Neural progenitor cell (in vitro differentiated cells): ENCODE measurements at regions not wholly inside any gene's neighbourhood (a gene's known extent, or its start where the extent isn't known, plus 50 kb on each side); places are given as distances from the start of the nearest gene placed in this dataset.

Source experiments
- DNase-seq: peaks from one replicate; pipeline ENCODE4 v3.0.0-alpha.2; 2016; ENCODE audit warnings: low spot score
- H2AFZ ChIP-seq: fragments of 200-600 bp; sonication (generic); replicated peaks from 2 replicates; pipeline ENCODE4 v1.6.1; 2016; ENCODE audit warnings: antibody characterized with exemption
- H3F3A ChIP-seq: fragments of 200-600 bp; sonication (generic); 2 replicates; pipeline ENCODE4 v1.6.1; 2016; ENCODE audit warnings: antibody characterized with exemption, low read depth
- H3K27ac ChIP-seq: fragments of 200-600 bp; sonication (generic); 2 replicates; pipeline ENCODE4 v1.5.1; 2016; ENCODE audit warnings: mild to moderate bottlenecking
- H3K27me3 ChIP-seq: fragments of 200-600 bp; sonication (generic); 2 replicates; pipeline ENCODE4 v1.6.1; 2016; ENCODE audit warnings: mild to moderate bottlenecking, moderate library complexity
- H3K36me3 ChIP-seq: fragments of 200-600 bp; sonication (generic); 2 replicates; pipeline ENCODE4 v1.5.1; 2016
- H3K4me1 ChIP-seq: fragments of 200-600 bp; sonication (generic); 2 replicates; pipeline ENCODE4 v1.6.1; 2016; ENCODE audit warnings: mixed run types
- H3K4me2 ChIP-seq: fragments of 200-600 bp; sonication (generic); 2 replicates; pipeline ENCODE4 v1.6.1; 2016
- H3K4me3 ChIP-seq: fragments of 200-600 bp; sonication (generic); 2 replicates; pipeline ENCODE4 v1.5.1; 2016
- H3K79me2 ChIP-seq: fragments of 200-600 bp; sonication (generic); 2 replicates; pipeline ENCODE4 v1.6.1; 2016; ENCODE audit warnings: low read depth
- H3K9ac ChIP-seq: fragments of 200-600 bp; sonication (generic); 2 replicates; pipeline ENCODE4 v1.6.1; 2016
- H3K9me3 ChIP-seq: fragments of 200-600 bp; sonication (generic); 2 replicates; pipeline ENCODE4 v1.5.1; 2016; ENCODE audit warnings: low read depth
- H4K20me1 ChIP-seq: fragments of 200-600 bp; sonication (generic); 2 replicates; pipeline ENCODE4 v1.6.1; 2016; ENCODE audit warnings: low read depth
- H3K27ac Mint-ChIP-seq: 3 replicates; pipeline ENCODE4 v1.8.0; 2021; ENCODE audit warnings: mixed read lengths
- H3K27me3 Mint-ChIP-seq: 2 replicates; pipeline ENCODE4 v1.8.0; 2022; ENCODE audit warnings: low read depth, mild to moderate bottlenecking, inconsistent platforms, moderate library complexity, mixed read lengths; ENCODE audit not compliant: insufficient read depth
- H3K36me3 Mint-ChIP-seq: 3 replicates; pipeline ENCODE4 v1.8.0; 2021; ENCODE audit warnings: mixed read lengths
- H3K4me1 Mint-ChIP-seq: 3 replicates; pipeline ENCODE4 v1.8.0; 2021; ENCODE audit warnings: mixed read lengths
- H3K4me3 Mint-ChIP-seq: 3 replicates; pipeline ENCODE4 v1.8.0; 2021; ENCODE audit warnings: mild to moderate bottlenecking, moderate library complexity, mixed read lengths
- H3K9me3 Mint-ChIP-seq: 3 replicates; pipeline ENCODE4 v1.8.0; 2020; ENCODE audit warnings: mixed read lengths
- CTCF ChIP-seq: fragments of 200-600 bp; sonication (generic); IDR thresholded peaks from 2 replicates; pipeline ENCODE4 v1.5.1; 2017; ENCODE audit warnings: antibody characterized with exemption, mild to moderate bottlenecking
- EZH2 ChIP-seq: fragments of 200-600 bp; sonication (generic); IDR thresholded peaks from 2 replicates; pipeline ENCODE4 v1.6.1; 2017; ENCODE audit warnings: antibody characterized with exemption, mild to moderate bottlenecking, moderate library complexity
- EZH2phosphoT487 ChIP-seq: fragments of 200-600 bp; sonication (generic); IDR thresholded peaks from 2 replicates; pipeline ENCODE4 v1.6.1; 2017; ENCODE audit warnings: antibody characterized with exemption

GRCh38 chr10:106053061-106053460, 1111.4 kb downstream of the SORCS1 start:
- H3K27ac Mint-ChIP-seq, result no peak overlapping the region
- Histone ChIP-seq H3K4me2 (no peak overlapping the region), H3K9ac (no peak overlapping the region), H3K27ac (no peak overlapping the region), H3K27me3 (peaks cover 6% of the 10 kb centered on the region), H3K36me3 (no peaks in the 10 kb centered on the region), H3K79me2 (no peaks in the 10 kb centered on the region), H4K20me1 (no peaks in the 10 kb centered on the region), H3K4me3 (no peak overlapping the region), H3K4me1 (peaks cover 8% of the 10 kb centered on the region), H3K9me3 (no peaks in the 10 kb centered on the region), H2AFZ (no peak overlapping the region), H3F3A (no peaks in the 10 kb centered on the region)
- TF ChIP-seq EZH2 (no peak), EZH2phosphoT487 (peak; percentile 94)
- peak; percentile 33 for DNase-seq
- H3K4me1 Mint-ChIP-seq, result peaks cover 17% of the 10 kb centered on the region
- H3K9me3 Mint-ChIP-seq, result no peaks in the 10 kb centered on the region
- H3K27me3 Mint-ChIP-seq, result peaks cover 3% of the 10 kb centered on the region
- no peak overlapping the region for H3K4me3 Mint-ChIP-seq
- H3K36me3 Mint-ChIP-seq, result no peaks in the 10 kb centered on the region

GRCh38 chr10:106044503-106044902, 1120.0 kb downstream of the SORCS1 start:
- DNase-seq, result no peak
- no peak overlapping the region for H3K27ac ChIP-seq
- H2AFZ ChIP-seq, result no peak overlapping the region
- H3K36me3 ChIP-seq, result no peaks in the 10 kb centered on the region
- Mint-ChIP-seq H3K27me3 (no peaks in the 10 kb centered on the region), H3K36me3 (peaks cover 2% of the 10 kb centered on the region), H3K9me3 (peaks cover 2% of the 10 kb centered on the region), H3K4me3 (no peak overlapping the region), H3K27ac (no peak overlapping the region), H3K4me1 (peaks cover 5% of the 10 kb centered on the region)
- no peak overlapping the region for H3K4me2 ChIP-seq
- no peaks in the 10 kb centered on the region for H3K27me3 ChIP-seq
- no peaks in the 10 kb centered on the region for H3K9me3 ChIP-seq
- no peak overlapping the region for H3K4me3 ChIP-seq
- H3K79me2 ChIP-seq, result no peaks in the 10 kb centered on the region
- TF ChIP-seq CTCF, result no peak
- TF ChIP-seq EZH2, result no peak
- no peak for TF ChIP-seq EZH2phosphoT487
- H3K9ac ChIP-seq, result no peak overlapping the region
- H3K4me1 ChIP-seq, result no peaks in the 10 kb centered on the region
- H3F3A ChIP-seq, result no peaks in the 10 kb centered on the region
- H4K20me1 ChIP-seq, result no peaks in the 10 kb centered on the region

GRCh38 chr10:106043863-106044262, 1120.6 kb downstream of the SORCS1 start:
- H3K27me3 ChIP-seq, result no peaks in the 10 kb centered on the region

More at GRCh38 chr10:106043863-106044262, 1120.6 kb downstream of the SORCS1 start:
- Mint-ChIP-seq H3K27ac (peak overlapping the region; percentile 60), H3K4me3 (no peak overlapping the region), H3K36me3 (peaks cover 2% of the 10 kb centered on the region), H3K9me3 (peaks cover 2% of the 10 kb centered on the region), H3K4me1 (peaks cover 5% of the 10 kb centered on the region), H3K27me3 (no peaks in the 10 kb centered on the region)
- Histone ChIP-seq H3K4me1 (no peaks in the 10 kb centered on the region), H3K9me3 (no peaks in the 10 kb centered on the region), H2AFZ (peak overlapping the region; percentile 61), H3K79me2 (no peaks in the 10 kb centered on the region), H3K4me3 (no peak overlapping the region), H3K36me3 (no peaks in the 10 kb centered on the region), H3K27ac (no peak overlapping the region), H3F3A (no peaks in the 10 kb centered on the region), H4K20me1 (no peaks in the 10 kb centered on the region), H3K4me2 (no peak overlapping the region), H3K9ac (no peak overlapping the region)
- DNase-seq, result no peak
- TF ChIP-seq EZH2phosphoT487 (no peak), EZH2 (no peak), CTCF (no peak)
